Erythroblast (primary cell): ENCODE measurements at regions not wholly inside any gene's neighbourhood (a gene's known extent, or its start where the extent isn't known, plus 50 kb on each side); places are given as distances from the start of the nearest gene placed in this dataset.

Experiments used
- GATA1 ChIP-seq: IDR thresholded peaks from 2 replicates; pipeline ENCODE4 v1.6.1; 2011; ENCODE audit warnings: low read depth, mild to moderate bottlenecking, control low read depth, low read length, moderate library complexity
- POLR2A ChIP-seq: IDR thresholded peaks from 2 replicates; pipeline ENCODE4 v1.6.1; 2011; ENCODE audit warnings: mild to moderate bottlenecking, low read length

GRCh38 chr10:47098238-47098637 lies 187.0 kb downstream of the PTPN20 start:
- TF ChIP-seq POLR2A: no peak
- no peak for TF ChIP-seq GATA1
